IMR-90 (cell line): ENCODE measurements at regions not wholly inside any gene's neighbourhood (a gene's known extent, or its start where the extent isn't known, plus 50 kb on each side); places are given as distances from the start of the nearest gene placed in this dataset.

Experiments
- BHLHE40 ChIP-seq: fragments of 150-350 bp; IDR thresholded peaks from 2 replicates; pipeline ENCODE4 v1.6.1; 2016; ENCODE audit warnings: mild to moderate bottlenecking, low read depth, low read length
- CEBPB ChIP-seq: IDR thresholded peaks from 2 replicates; pipeline ENCODE4 v1.6.1; 2012; ENCODE audit warnings: low read depth, low read length, improper control_type of control experiment
- CHD1 ChIP-seq: IDR thresholded peaks from 2 replicates; pipeline ENCODE4 v1.6.1; 2012; ENCODE audit warnings: low read depth, low read length, improper control_type of control experiment
- CTCF ChIP-seq: conservative IDR thresholded peaks from 2 replicates; pipeline ENCODE4 v1.5.1; 2012; ENCODE audit warnings: mild to moderate bottlenecking, low read depth, low read length, improper control_type of control experiment
- FOS ChIP-seq: fragments of 150-350 bp; IDR thresholded peaks from 2 replicates; pipeline ENCODE4 v1.6.1; 2016; ENCODE audit warnings: low read depth, low read length
- MAFK ChIP-seq: IDR thresholded peaks from 2 replicates; pipeline ENCODE4 v1.6.1; 2012; ENCODE audit warnings: low read depth, low read length, improper control_type of control experiment
- MXI1 ChIP-seq: IDR thresholded peaks from 2 replicates; pipeline ENCODE4 v1.6.1; 2012; ENCODE audit warnings: low read depth, mild to moderate bottlenecking, low read length, moderate library complexity, borderline replicate concordance
- NFE2L2 ChIP-seq: fragments of 150-350 bp; IDR thresholded peaks from 2 replicates; pipeline ENCODE4 v1.6.1; 2016; ENCODE audit warnings: low read depth, mild to moderate bottlenecking, low read length
- POLR2A ChIP-seq: IDR thresholded peaks from 2 replicates; pipeline ENCODE4 v1.6.1; 2012; ENCODE audit warnings: mild to moderate bottlenecking, low read depth, low read length
- RAD21 ChIP-seq: IDR thresholded peaks from 2 replicates; pipeline ENCODE4 v1.6.1; 2012; ENCODE audit warnings: low read length, improper control_type of control experiment
- RCOR1 ChIP-seq: IDR thresholded peaks from 2 replicates; pipeline ENCODE4 v1.6.1; 2012; ENCODE audit warnings: mild to moderate bottlenecking, low read length, improper control_type of control experiment; ENCODE audit not compliant: insufficient replicate concordance
- RFX5 ChIP-seq: IDR thresholded peaks from 2 replicates; pipeline ENCODE4 v1.8.0; 2012; ENCODE audit warnings: low read depth, mild to moderate bottlenecking, low read length, moderate library complexity
- USF2 ChIP-seq: fragments of 150-350 bp; IDR thresholded peaks from 2 replicates; pipeline ENCODE4 v1.6.1; 2017; ENCODE audit warnings: mild to moderate bottlenecking, antibody characterized with exemption, low read length, low read depth
- TF ChIP-seq, protein P1 (sequence below): fragments of 150-350 bp; IDR thresholded peaks from 2 replicates; pipeline ENCODE4 v1.6.1; 2016; ENCODE audit warnings: low read depth, mild to moderate bottlenecking, low read length, moderate library complexity, borderline replicate concordance

DNA sequence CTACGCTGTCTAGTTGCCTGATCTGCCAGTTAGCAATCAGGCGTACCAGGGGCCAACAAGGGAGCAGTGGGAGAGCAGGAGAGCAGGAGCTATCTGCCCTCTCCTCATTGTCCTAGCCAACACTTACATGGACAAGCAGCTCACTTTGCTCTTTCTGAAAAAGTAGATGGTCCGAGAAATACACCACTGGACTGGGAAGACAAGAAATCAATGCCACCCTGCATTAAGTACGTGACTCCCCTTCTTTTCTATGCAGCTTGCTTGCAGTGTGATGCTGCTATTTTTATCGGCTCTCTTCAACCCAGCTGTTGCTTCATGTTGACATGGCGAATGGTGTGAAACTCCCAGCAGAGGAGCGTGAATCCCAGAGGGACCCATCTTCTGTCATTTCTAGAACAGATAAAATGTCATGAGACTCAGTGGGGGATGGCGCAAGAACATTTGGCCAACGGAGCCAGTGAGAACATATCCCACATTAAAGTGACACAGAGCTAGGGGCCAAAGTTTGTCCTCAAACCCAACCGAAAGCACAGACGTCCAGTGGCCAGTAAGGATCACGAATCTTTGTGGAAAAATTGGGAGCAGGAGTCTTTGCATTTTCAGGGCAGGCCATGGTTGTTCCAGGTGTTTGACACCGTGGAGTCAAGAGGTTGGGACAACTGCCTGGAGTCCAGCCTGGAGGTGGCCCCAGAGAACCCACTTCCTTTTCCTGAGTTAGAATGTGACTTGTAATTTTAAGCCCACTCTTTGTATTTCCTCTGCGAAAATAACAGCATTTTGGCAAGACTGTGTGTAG is 53.7 kb upstream of the MEF2A start:
- TF ChIP-seq USF2 (no peak), CTCF (no peak), POLR2A (no peak), RAD21 (no peak), RCOR1 (no peak), BHLHE40 (no peak), RFX5 (no peak), CEBPB (no peak), MXI1 (no peak), FOS (no peak), CHD1 (no peak), MAFK (no peak), NFE2L2 (no peak)
- TF ChIP-seq, protein P1, sequence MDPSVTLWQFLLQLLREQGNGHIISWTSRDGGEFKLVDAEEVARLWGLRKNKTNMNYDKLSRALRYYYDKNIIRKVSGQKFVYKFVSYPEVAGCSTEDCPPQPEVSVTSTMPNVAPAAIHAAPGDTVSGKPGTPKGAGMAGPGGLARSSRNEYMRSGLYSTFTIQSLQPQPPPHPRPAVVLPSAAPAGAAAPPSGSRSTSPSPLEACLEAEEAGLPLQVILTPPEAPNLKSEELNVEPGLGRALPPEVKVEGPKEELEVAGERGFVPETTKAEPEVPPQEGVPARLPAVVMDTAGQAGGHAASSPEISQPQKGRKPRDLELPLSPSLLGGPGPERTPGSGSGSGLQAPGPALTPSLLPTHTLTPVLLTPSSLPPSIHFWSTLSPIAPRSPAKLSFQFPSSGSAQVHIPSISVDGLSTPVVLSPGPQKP = no peak
